Neural progenitor cell (in vitro differentiated cells): ENCODE measurements at regions not wholly inside any gene's neighbourhood (a gene's known extent, or its start where the extent isn't known, plus 50 kb on each side); places are given as distances from the start of the nearest gene placed in this dataset.

ENCODE experiments used
- DNase-seq: peaks from one replicate; pipeline ENCODE4 v3.0.0-alpha.2; 2016; ENCODE audit warnings: low spot score
- H2AFZ ChIP-seq: fragments of 200-600 bp; sonication (generic); replicated peaks from 2 replicates; pipeline ENCODE4 v1.6.1; 2016; ENCODE audit warnings: antibody characterized with exemption
- H3F3A ChIP-seq: fragments of 200-600 bp; sonication (generic); 2 replicates; pipeline ENCODE4 v1.6.1; 2016; ENCODE audit warnings: antibody characterized with exemption, low read depth
- H3K27ac ChIP-seq: fragments of 200-600 bp; sonication (generic); 2 replicates; pipeline ENCODE4 v1.5.1; 2016; ENCODE audit warnings: mild to moderate bottlenecking
- H3K27me3 ChIP-seq: fragments of 200-600 bp; sonication (generic); 2 replicates; pipeline ENCODE4 v1.6.1; 2016; ENCODE audit warnings: mild to moderate bottlenecking, moderate library complexity
- H3K36me3 ChIP-seq: fragments of 200-600 bp; sonication (generic); 2 replicates; pipeline ENCODE4 v1.5.1; 2016
- H3K4me1 ChIP-seq: fragments of 200-600 bp; sonication (generic); 2 replicates; pipeline ENCODE4 v1.6.1; 2016; ENCODE audit warnings: mixed run types
- H3K4me2 ChIP-seq: fragments of 200-600 bp; sonication (generic); 2 replicates; pipeline ENCODE4 v1.6.1; 2016
- H3K4me3 ChIP-seq: fragments of 200-600 bp; sonication (generic); 2 replicates; pipeline ENCODE4 v1.5.1; 2016
- H3K79me2 ChIP-seq: fragments of 200-600 bp; sonication (generic); 2 replicates; pipeline ENCODE4 v1.6.1; 2016; ENCODE audit warnings: low read depth
- H3K9ac ChIP-seq: fragments of 200-600 bp; sonication (generic); 2 replicates; pipeline ENCODE4 v1.6.1; 2016
- H3K9me3 ChIP-seq: fragments of 200-600 bp; sonication (generic); 2 replicates; pipeline ENCODE4 v1.5.1; 2016; ENCODE audit warnings: low read depth
- H4K20me1 ChIP-seq: fragments of 200-600 bp; sonication (generic); 2 replicates; pipeline ENCODE4 v1.6.1; 2016; ENCODE audit warnings: low read depth
- H3K27ac Mint-ChIP-seq: 3 replicates; pipeline ENCODE4 v1.8.0; 2021; ENCODE audit warnings: mixed read lengths
- H3K27me3 Mint-ChIP-seq: 2 replicates; pipeline ENCODE4 v1.8.0; 2022; ENCODE audit warnings: low read depth, mild to moderate bottlenecking, inconsistent platforms, moderate library complexity, mixed read lengths; ENCODE audit not compliant: insufficient read depth
- H3K36me3 Mint-ChIP-seq: 3 replicates; pipeline ENCODE4 v1.8.0; 2021; ENCODE audit warnings: mixed read lengths
- H3K4me1 Mint-ChIP-seq: 3 replicates; pipeline ENCODE4 v1.8.0; 2021; ENCODE audit warnings: mixed read lengths
- H3K4me3 Mint-ChIP-seq: 3 replicates; pipeline ENCODE4 v1.8.0; 2021; ENCODE audit warnings: mild to moderate bottlenecking, moderate library complexity, mixed read lengths
- H3K9me3 Mint-ChIP-seq: 3 replicates; pipeline ENCODE4 v1.8.0; 2020; ENCODE audit warnings: mixed read lengths
- CTCF ChIP-seq: fragments of 200-600 bp; sonication (generic); IDR thresholded peaks from 2 replicates; pipeline ENCODE4 v1.5.1; 2017; ENCODE audit warnings: antibody characterized with exemption, mild to moderate bottlenecking
- EZH2 ChIP-seq: fragments of 200-600 bp; sonication (generic); IDR thresholded peaks from 2 replicates; pipeline ENCODE4 v1.6.1; 2017; ENCODE audit warnings: antibody characterized with exemption, mild to moderate bottlenecking, moderate library complexity
- EZH2phosphoT487 ChIP-seq: fragments of 200-600 bp; sonication (generic); IDR thresholded peaks from 2 replicates; pipeline ENCODE4 v1.6.1; 2017; ENCODE audit warnings: antibody characterized with exemption

- Mint-ChIP-seq H3K9me3 (peaks cover 2% of the 10 kb centered on the region), H3K27me3 (peaks cover 7% of the 10 kb centered on the region), H3K4me1 (peaks cover 5% of the 10 kb centered on the region), H3K27ac (no peak overlapping the region), H3K4me3 (no peak overlapping the region), H3K36me3 (no peaks in the 10 kb centered on the region)
- Histone ChIP-seq H3K4me1 (peaks cover 3% of the 10 kb centered on the region), H3K4me2 (no peak overlapping the region), H2AFZ (no peak overlapping the region), H3K27me3 (no peaks in the 10 kb centered on the region), H4K20me1 (no peaks in the 10 kb centered on the region), H3K9me3 (no peaks in the 10 kb centered on the region), H3K9ac (no peak overlapping the region), H3K79me2 (no peaks in the 10 kb centered on the region), H3K36me3 (no peaks in the 10 kb centered on the region), H3F3A (no peaks in the 10 kb centered on the region), H3K27ac (no peak overlapping the region), H3K4me3 (no peak overlapping the region)
- DNase-seq = no peak
- TF ChIP-seq EZH2phosphoT487 (no peak), EZH2 (no peak), CTCF (no peak)
Measured at GRCh38 chr6:14977747-14978382, 268.0 kb upstream of the JARID2 start.

GRCh38 chr6:14981960-14982359, 263.9 kb upstream of the JARID2 start:
- H3K4me2 ChIP-seq = no peak overlapping the region
- H2AFZ ChIP-seq = no peak overlapping the region
- Mint-ChIP-seq H3K4me1 (peaks cover 2% of the 10 kb centered on the region), H3K27ac (no peak overlapping the region), H3K9me3 (no peaks in the 10 kb centered on the region), H3K36me3 (no peaks in the 10 kb centered on the region), H3K4me3 (no peak overlapping the region), H3K27me3 (peaks cover 2% of the 10 kb centered on the region)
- H3F3A ChIP-seq = no peaks in the 10 kb centered on the region
- no peaks in the 10 kb centered on the region for H4K20me1 ChIP-seq
- no peaks in the 10 kb centered on the region for H3K79me2 ChIP-seq
- TF ChIP-seq EZH2 = no peak
- no peak overlapping the region for H3K9ac ChIP-seq
- no peaks in the 10 kb centered on the region for H3K9me3 ChIP-seq
- no peaks in the 10 kb centered on the region for H3K36me3 ChIP-seq
- no peak for DNase-seq
- no peak overlapping the region for H3K27ac ChIP-seq
- H3K27me3 ChIP-seq = no peaks in the 10 kb centered on the region
- H3K4me1 ChIP-seq = no peaks in the 10 kb centered on the region
- H3K4me3 ChIP-seq = no peak overlapping the region

GRCh38 chr6:14983599-14984518, 262.0 kb upstream of the JARID2 start:
- Histone ChIP-seq H3F3A (no peaks in the 10 kb centered on the region), H3K4me3 (no peak overlapping the region), H3K36me3 (no peaks in the 10 kb centered on the region), H3K4me2 (no peak overlapping the region), H3K4me1 (no peaks in the 10 kb centered on the region), H3K9me3 (no peaks in the 10 kb centered on the region), H3K79me2 (no peaks in the 10 kb centered on the region), H4K20me1 (no peaks in the 10 kb centered on the region), H2AFZ (no peak overlapping the region), H3K9ac (no peak overlapping the region), H3K27me3 (no peaks in the 10 kb centered on the region), H3K27ac (no peak overlapping the region)
- peaks cover 2% of the 10 kb centered on the region for H3K27me3 Mint-ChIP-seq
- H3K36me3 Mint-ChIP-seq = no peaks in the 10 kb centered on the region
- H3K4me1 Mint-ChIP-seq = peaks cover 2% of the 10 kb centered on the region
- no peaks in the 10 kb centered on the region for H3K9me3 Mint-ChIP-seq
- H3K4me3 Mint-ChIP-seq = no peak overlapping the region
- no peak for DNase-seq
- TF ChIP-seq EZH2 = no peak
- H3K27ac Mint-ChIP-seq = no peak overlapping the region

- Histone ChIP-seq H3K9ac (no peak overlapping the region), H3F3A (no peaks in the 10 kb centered on the region), H3K4me2 (no peak overlapping the region), H3K9me3 (no peaks in the 10 kb centered on the region), H4K20me1 (no peaks in the 10 kb centered on the region), H3K27me3 (no peaks in the 10 kb centered on the region), H3K27ac (no peak overlapping the region), H3K36me3 (no peaks in the 10 kb centered on the region), H3K4me1 (no peaks in the 10 kb centered on the region), H2AFZ (no peak overlapping the region), H3K4me3 (no peak overlapping the region), H3K79me2 (no peaks in the 10 kb centered on the region)
- H3K9me3 Mint-ChIP-seq = no peaks in the 10 kb centered on the region
- no peak for DNase-seq
- H3K4me1 Mint-ChIP-seq = peaks cover 2% of the 10 kb centered on the region
- peaks cover 2% of the 10 kb centered on the region for H3K27me3 Mint-ChIP-seq
- no peak overlapping the region for H3K4me3 Mint-ChIP-seq
- no peaks in the 10 kb centered on the region for H3K36me3 Mint-ChIP-seq
- H3K27ac Mint-ChIP-seq = no peak overlapping the region
- TF ChIP-seq EZH2phosphoT487 (no peak), EZH2 (no peak), CTCF (no peak)
Measured at GRCh38 chr6:14984519-14984853, 261.4 kb upstream of the JARID2 start.
